Natural killer cell (primary cell): ENCODE measurements at regions not wholly inside any gene's neighbourhood (a gene's known extent, or its start where the extent isn't known, plus 50 kb on each side); places are given as distances from the start of the nearest gene placed in this dataset.
"Not testable (repeated sequence)": the region's sequence is repeated elsewhere in the genome, so short reads cannot be mapped to it uniquely, and the experiment has no call there.

Experiments
- ATAC-seq, 3 donors: fragments of 150-1000 bp in 2 of 3; fragments of 200-7000 bp in 1 of 3; cut with Tn5 transposase; 1 replicate in 1 of 3; 2 replicates in 2 of 3; pipeline ENCODE4 v1.10.0; 2021; ENCODE audit warnings: mild to moderate bottlenecking in 2 of 3, moderate library complexity in 2 of 3
- DNase-seq, 2 donors: peaks; one replicate each; pipeline versions ENCODE4 v3.0.0 to v3.0.0-alpha.2; 2013 to 2021; ENCODE audit warnings: mixed read lengths in 1 of 2
- H3K27ac ChIP-seq: one replicate; pipeline ENCODE4 v1.5.1; 2013; ENCODE audit warnings: mild to moderate bottlenecking, low read length
- H3K27me3 ChIP-seq: one replicate; pipeline ENCODE4 v1.6.1; 2013; ENCODE audit warnings: low read length; ENCODE audit not compliant: control insufficient read depth, insufficient read depth
- H3K36me3 ChIP-seq: one replicate; pipeline ENCODE4 v1.6.1; 2013; ENCODE audit warnings: low read length; ENCODE audit not compliant: control insufficient read depth, insufficient read depth
- H3K4me1 ChIP-seq: one replicate; pipeline ENCODE4 v1.6.1; 2013; ENCODE audit warnings: low read length; ENCODE audit not compliant: control insufficient read depth, insufficient read depth
- H3K4me3 ChIP-seq: one replicate; pipeline ENCODE4 v1.5.1; 2013; ENCODE audit warnings: low read length
- H3K9me3 ChIP-seq: one replicate; pipeline ENCODE4 v1.6.1; 2013; ENCODE audit warnings: low read length; ENCODE audit not compliant: control insufficient read depth, insufficient read depth
- H3K27ac Mint-ChIP-seq, 2 donors: one replicate each; pipeline ENCODE4 v1.8.0; 2022; ENCODE audit warnings: mild to moderate bottlenecking in 2 of 2, mixed read lengths in 2 of 2, moderate library complexity in 1 of 2
- H3K27me3 Mint-ChIP-seq, 2 donors: one replicate each; pipeline ENCODE4 v1.8.0; 2022; ENCODE audit warnings: low read depth in 2 of 2, mixed read lengths in 2 of 2
- H3K36me3 Mint-ChIP-seq: one replicate; pipeline ENCODE4 v1.8.0; 2022; ENCODE audit warnings: mixed read lengths
- H3K4me1 Mint-ChIP-seq, 2 donors: one replicate each; pipeline ENCODE4 v1.8.0; 2022; ENCODE audit warnings: mixed read lengths in 2 of 2
- H3K4me3 Mint-ChIP-seq: one replicate; pipeline ENCODE4 v1.8.0; 2022; ENCODE audit warnings: mild to moderate bottlenecking, moderate library complexity, mixed read lengths
- H3K9me3 Mint-ChIP-seq, 2 donors: one replicate each; pipeline ENCODE4 v1.8.0; 2022; ENCODE audit warnings: mixed read lengths in 2 of 2
- WGBS: methylation state at CpG from one replicate; pipeline ENCODE4 v1.1.7; 2013; ENCODE audit warnings: missing lambda C conversion rate; ENCODE audit not compliant: insufficient coverage; 5-methylcytosine and 5-hydroxymethylcytosine counted together
- intact Hi-C: fragments of 100-400 bp; cut with micrococcal nuclease; formaldehyde crosslinking; loops from one replicate; pipeline ENCODE4 v1.14.2; 2022
- TF ChIP-seq, protein P1 (sequence below): fragments of 200-600 bp; IDR thresholded peaks from one replicate; pipeline ENCODE4 v1.8.0; 2022; ENCODE audit warnings: antibody characterized with exemption

- WGBS, result 86% methylated on average over 10 of the region's 10 CpGs
- DNase-seq, H3K27ac Mint-ChIP-seq, H3K4me1 ChIP-seq, H3K9me3 Mint-ChIP-seq, ATAC-seq, H3K4me3 ChIP-seq, H3K36me3 ChIP-seq, H3K4me3 Mint-ChIP-seq, H3K27ac ChIP-seq, H3K4me1 Mint-ChIP-seq, intact Hi-C loops, H3K27me3 ChIP-seq, H3K36me3 Mint-ChIP-seq, H3K9me3 ChIP-seq, H3K27me3 Mint-ChIP-seq: not testable (repeated sequence)
Measured at GRCh38 chr7:101679653-101680173, 50.6 kb upstream of the MYL10 start.

DNA sequence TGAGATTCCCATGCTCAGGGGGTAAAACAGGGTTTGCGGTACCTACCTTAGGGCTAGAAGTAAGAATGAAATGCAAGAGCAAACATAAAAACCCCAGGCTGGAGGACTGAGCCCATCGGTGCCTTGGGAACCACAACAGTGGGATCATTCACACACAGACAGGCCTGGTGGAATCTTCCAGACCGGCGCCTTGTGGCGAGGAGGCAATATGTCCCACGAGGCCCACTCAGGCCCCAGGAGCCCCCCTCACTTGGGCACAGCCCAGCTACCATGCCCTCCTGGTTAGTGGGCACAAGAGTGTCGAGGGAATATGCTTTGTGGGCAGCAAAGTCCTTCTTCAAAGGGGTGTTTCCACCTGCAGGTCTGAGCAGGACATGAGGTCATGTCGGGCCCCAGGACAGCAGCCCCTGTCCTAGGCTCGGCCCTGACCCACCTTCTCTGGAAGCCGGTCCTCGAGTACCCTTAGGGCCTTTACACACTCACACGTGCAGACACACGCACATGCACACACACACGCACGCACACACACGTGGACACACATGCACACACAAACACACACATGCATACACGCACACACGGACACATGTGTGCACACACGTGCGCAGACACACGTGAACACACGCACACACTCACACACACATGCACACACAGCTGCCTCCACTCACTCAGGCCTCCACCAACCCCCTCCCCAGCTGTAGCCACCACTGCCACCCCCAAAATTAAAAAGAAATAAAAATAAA lies 51.5 kb upstream of the MYL10 start:
- ATAC-seq, result no peak
- Histone ChIP-seq H3K4me1 (no peaks in the 10 kb centered on the region), H3K27ac (no peak overlapping the region), H3K4me3 (no peak overlapping the region), H3K9me3 (no peaks in the 10 kb centered on the region), H3K36me3 (no peaks in the 10 kb centered on the region), H3K27me3 (no peaks in the 10 kb centered on the region)
- no peaks in the 10 kb centered on the region for H3K4me1 Mint-ChIP-seq
- WGBS, result 88% methylated on average over 22 of the region's 22 CpGs
- DNase-seq, result no peak
- no peaks in the 10 kb centered on the region for H3K27me3 Mint-ChIP-seq
- H3K9me3 Mint-ChIP-seq, result no peaks in the 10 kb centered on the region
- no peak overlapping the region for H3K27ac Mint-ChIP-seq
- intact Hi-C loops, result no loop called here
- H3K36me3 Mint-ChIP-seq, result no peaks in the 10 kb centered on the region
- H3K4me3 Mint-ChIP-seq, result no peak overlapping the region
- TF ChIP-seq, protein P1, sequence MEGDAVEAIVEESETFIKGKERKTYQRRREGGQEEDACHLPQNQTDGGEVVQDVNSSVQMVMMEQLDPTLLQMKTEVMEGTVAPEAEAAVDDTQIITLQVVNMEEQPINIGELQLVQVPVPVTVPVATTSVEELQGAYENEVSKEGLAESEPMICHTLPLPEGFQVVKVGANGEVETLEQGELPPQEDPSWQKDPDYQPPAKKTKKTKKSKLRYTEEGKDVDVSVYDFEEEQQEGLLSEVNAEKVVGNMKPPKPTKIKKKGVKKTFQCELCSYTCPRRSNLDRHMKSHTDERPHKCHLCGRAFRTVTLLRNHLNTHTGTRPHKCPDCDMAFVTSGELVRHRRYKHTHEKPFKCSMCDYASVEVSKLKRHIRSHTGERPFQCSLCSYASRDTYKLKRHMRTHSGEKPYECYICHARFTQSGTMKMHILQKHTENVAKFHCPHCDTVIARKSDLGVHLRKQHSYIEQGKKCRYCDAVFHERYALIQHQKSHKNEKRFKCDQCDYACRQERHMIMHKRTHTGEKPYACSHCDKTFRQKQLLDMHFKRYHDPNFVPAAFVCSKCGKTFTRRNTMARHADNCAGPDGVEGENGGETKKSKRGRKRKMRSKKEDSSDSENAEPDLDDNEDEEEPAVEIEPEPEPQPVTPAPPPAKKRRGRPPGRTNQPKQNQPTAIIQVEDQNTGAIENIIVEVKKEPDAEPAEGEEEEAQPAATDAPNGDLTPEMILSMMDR, result no peak

DNA sequence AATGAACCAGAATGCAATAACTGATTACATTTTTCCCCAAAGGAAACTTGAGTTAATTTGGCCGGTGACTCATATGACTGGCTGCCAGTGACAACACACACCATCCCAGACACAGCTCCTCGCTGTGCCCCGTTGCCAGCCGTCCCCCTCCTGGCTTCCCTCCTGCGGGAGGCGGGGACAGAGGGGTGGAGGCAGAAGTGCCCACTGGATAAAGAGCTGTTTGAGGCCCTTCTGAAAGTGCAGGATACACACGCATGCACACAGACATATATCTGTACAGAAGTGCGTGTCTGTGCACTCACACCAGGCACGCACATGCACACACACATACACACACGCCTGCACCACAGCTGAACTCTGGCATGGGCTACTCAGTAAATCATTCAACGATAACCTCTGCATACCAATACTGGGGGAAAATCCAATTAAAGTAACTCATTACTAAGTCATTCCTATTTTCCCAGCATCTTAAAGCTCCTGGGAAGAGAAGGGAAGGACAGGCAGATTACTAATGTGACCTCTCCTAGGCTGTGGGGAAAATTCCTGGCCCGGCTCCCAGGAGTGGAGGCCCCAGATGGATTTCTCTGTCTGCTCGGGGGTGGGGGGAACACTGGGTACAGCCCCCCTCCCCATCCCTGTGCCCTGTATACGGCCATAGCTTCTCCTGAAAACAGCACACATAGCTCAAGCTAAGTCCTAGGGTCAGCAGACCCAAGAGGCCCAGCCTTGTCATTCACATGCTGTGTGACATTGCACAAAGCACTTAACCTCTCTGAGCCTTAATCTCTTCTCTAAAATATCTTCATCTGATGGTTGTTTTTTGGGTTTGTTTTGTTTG lies 52.3 kb upstream of the MYL10 start:
- H3K4me1 Mint-ChIP-seq, result no peaks in the 10 kb centered on the region
- Histone ChIP-seq H3K36me3 (no peaks in the 10 kb centered on the region), H3K4me3 (no peak overlapping the region), H3K27ac (no peak overlapping the region), H3K4me1 (no peaks in the 10 kb centered on the region), H3K27me3 (no peaks in the 10 kb centered on the region), H3K9me3 (no peaks in the 10 kb centered on the region)
- DNase-seq (no peak), ATAC-seq (no peak)
- WGBS, result 82% methylated on average over 14 of the region's 14 CpGs
- H3K9me3 Mint-ChIP-seq, result no peaks in the 10 kb centered on the region
- intact Hi-C loops, result no loop called here
- H3K27ac Mint-ChIP-seq, result no peak overlapping the region
- H3K4me3 Mint-ChIP-seq, result no peak overlapping the region
- TF ChIP-seq, protein P1, result no peak
- H3K27me3 Mint-ChIP-seq, result no peaks in the 10 kb centered on the region
- no peaks in the 10 kb centered on the region for H3K36me3 Mint-ChIP-seq

DNA sequence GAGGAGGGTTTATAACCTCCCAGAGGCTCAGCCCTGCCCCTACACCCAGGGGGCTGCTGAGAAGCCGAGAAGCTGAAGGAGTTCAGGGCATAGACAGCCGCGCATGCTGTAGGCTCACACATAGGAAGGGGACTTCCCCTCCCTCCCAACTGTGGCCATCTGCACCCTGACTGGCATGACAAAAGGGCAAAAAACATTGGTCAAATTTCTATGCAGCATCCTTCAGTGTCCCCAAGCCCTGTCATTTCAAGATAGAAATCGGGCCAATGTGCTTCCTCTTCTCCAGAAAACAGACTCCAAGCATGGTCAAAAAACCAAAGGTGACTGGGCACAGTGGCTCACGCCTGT lies 55.9 kb upstream of the MYL10 start:
- H3K4me1 ChIP-seq, result peaks cover 11% of the 10 kb centered on the region
- Mint-ChIP-seq H3K9me3 (no peaks in the 10 kb centered on the region), H3K4me3 (no peak overlapping the region), H3K36me3 (no peaks in the 10 kb centered on the region), H3K4me1 (no peaks in the 10 kb centered on the region), H3K27me3 (peaks cover 6 to 8% of the 10 kb centered on the region in 2 donors), H3K27ac (no peak overlapping the region)
- TF ChIP-seq, protein P1, result no peak
- intact Hi-C loops, result loop anchor here (5.0 kb wide), 1 partner anchor 172 kb away; no protein-coding TSS in a partner anchor
- no peak for DNase-seq
- no peaks in the 10 kb centered on the region for H3K9me3 ChIP-seq
- 62% methylated on average over 5 of the region's 5 CpGs for WGBS
- H3K27me3 ChIP-seq, result peaks cover 3% of the 10 kb centered on the region
- H3K27ac ChIP-seq, result no peak overlapping the region
- ATAC-seq, result no peak
- no peak overlapping the region for H3K4me3 ChIP-seq
- H3K36me3 ChIP-seq, result no peaks in the 10 kb centered on the region
